Keratinocyte (primary cell): ENCODE measurements at regions not wholly inside any gene's neighbourhood (a gene's known extent, or its start where the extent isn't known, plus 50 kb on each side); places are given as distances from the start of the nearest gene placed in this dataset.

Experiments used
- DNase-seq: peaks from one replicate; pipeline ENCODE4 v3.0.0-alpha.2; 2011; ENCODE audit warnings: low read depth, missing footprints, low spot score
- FAIRE-seq: peaks from 2 replicates; lab custom pipeline; 2011; peaks lifted over from hg19 to GRCh38; lab: Jason Lieb, UNC
- H2AFZ ChIP-seq: 2 replicates; pipeline ENCODE4 v1.6.0; 2012; ENCODE audit warnings: low read length, control low read depth, inconsistent platforms; ENCODE audit not compliant: control insufficient read depth
- H3K27ac ChIP-seq: 2 replicates; pipeline ENCODE4 v1.5.1; 2011; ENCODE audit warnings: low read length; ENCODE audit not compliant: control insufficient read depth, insufficient read depth
- H3K27me3 ChIP-seq: 3 replicates; pipeline ENCODE4 v1.6.0; 2011; ENCODE audit warnings: low read length; ENCODE audit not compliant: control insufficient read depth, insufficient read depth; ENCODE audit errors: extremely low read depth
- H3K36me3 ChIP-seq, 2 experiments: 2 replicates in 1 of 2; 3 replicates in 1 of 2; pipeline ENCODE4 v1.5.1; 2011; ENCODE audit warnings: low read length in 2 of 2, mild to moderate bottlenecking in 1 of 2; ENCODE audit not compliant: control insufficient read depth in 2 of 2, insufficient read depth in 2 of 2; ENCODE audit errors: extremely low read depth in 1 of 2
- H3K4me1 ChIP-seq: 3 replicates; pipeline ENCODE4 v1.5.1; 2011; ENCODE audit warnings: low read length; ENCODE audit not compliant: control insufficient read depth, insufficient read depth; ENCODE audit errors: extremely low read depth
- H3K4me2 ChIP-seq: 3 replicates; pipeline ENCODE4 v1.6.0; 2011; ENCODE audit warnings: low read depth, low read length; ENCODE audit not compliant: control insufficient read depth, insufficient read depth; ENCODE audit errors: extremely low read depth
- H3K4me3 ChIP-seq, 3 experiments: fragments of 200-600 bp in 1 of 3; sonication (generic) in 1 of 3; 2 replicates in 2 of 3; 3 replicates in 1 of 3; pipeline ENCODE4 v1.5.1; 2011 to 2016; ENCODE audit warnings: low read length in 3 of 3, mild to moderate bottlenecking in 3 of 3, control low read depth in 2 of 3, inconsistent platforms in 1 of 3, low read depth in 1 of 3, mixed read lengths in 1 of 3, mixed run types in 1 of 3, moderate library complexity in 1 of 3; ENCODE audit not compliant: control insufficient read depth in 2 of 3, insufficient read depth in 2 of 3; ENCODE audit errors: extremely low read depth in 1 of 3
- H3K79me2 ChIP-seq: 2 replicates; pipeline ENCODE4 v1.6.0; 2012; ENCODE audit warnings: low read length; ENCODE audit not compliant: control insufficient read depth, insufficient read depth
- H3K9ac ChIP-seq: 3 replicates; pipeline ENCODE4 v1.6.0; 2011; ENCODE audit warnings: low read length; ENCODE audit not compliant: control insufficient read depth, insufficient read depth; ENCODE audit errors: extremely low read depth
- H3K9me1 ChIP-seq: 3 replicates; pipeline ENCODE4 v1.6.0; 2011; ENCODE audit warnings: low read length; ENCODE audit not compliant: control insufficient read depth, insufficient read depth; ENCODE audit errors: extremely low read depth
- H3K9me3 ChIP-seq: 2 replicates; pipeline ENCODE4 v1.5.1; 2012; ENCODE audit warnings: low read depth, low read length; ENCODE audit not compliant: control insufficient read depth
- H4K20me1 ChIP-seq: 3 replicates; pipeline ENCODE4 v1.6.0; 2011; ENCODE audit warnings: low read length; ENCODE audit not compliant: control insufficient read depth, insufficient read depth; ENCODE audit errors: extremely low read depth
- EZH2 ChIP-seq: IDR thresholded peaks from one replicate; pipeline ENCODE4 v1.6.1; 2012; ENCODE audit warnings: inconsistent platforms, mild to moderate bottlenecking, low read length, moderate library complexity
- dilution Hi-C: fragments of 300-500 bp; cut with MboI; formaldehyde crosslinking; loops from one replicate; pipeline ENCODE4 v1.7.0; 2020; ENCODE audit warnings: low sequenced_read_pairs; ENCODE audit not compliant: extremely low pct_ligation_motif_present
- TF ChIP-seq, protein P1 (sequence below), 3 experiments: IDR thresholded peaks in 1 of 3; conservative IDR thresholded peaks in 1 of 3; optimal IDR thresholded peaks in 1 of 3; 2 replicates in 2 of 3; 3 replicates in 1 of 3; pipeline versions ENCODE3 to v1.5.1; 2011; ENCODE audit warnings: low read length in 3 of 3, mild to moderate bottlenecking in 3 of 3, moderate library complexity in 2 of 3, control low read depth in 1 of 3, inconsistent platforms in 1 of 3; ENCODE audit not compliant: insufficient read depth in 2 of 3; ENCODE audit errors: extremely low read depth in 1 of 3

DNA sequence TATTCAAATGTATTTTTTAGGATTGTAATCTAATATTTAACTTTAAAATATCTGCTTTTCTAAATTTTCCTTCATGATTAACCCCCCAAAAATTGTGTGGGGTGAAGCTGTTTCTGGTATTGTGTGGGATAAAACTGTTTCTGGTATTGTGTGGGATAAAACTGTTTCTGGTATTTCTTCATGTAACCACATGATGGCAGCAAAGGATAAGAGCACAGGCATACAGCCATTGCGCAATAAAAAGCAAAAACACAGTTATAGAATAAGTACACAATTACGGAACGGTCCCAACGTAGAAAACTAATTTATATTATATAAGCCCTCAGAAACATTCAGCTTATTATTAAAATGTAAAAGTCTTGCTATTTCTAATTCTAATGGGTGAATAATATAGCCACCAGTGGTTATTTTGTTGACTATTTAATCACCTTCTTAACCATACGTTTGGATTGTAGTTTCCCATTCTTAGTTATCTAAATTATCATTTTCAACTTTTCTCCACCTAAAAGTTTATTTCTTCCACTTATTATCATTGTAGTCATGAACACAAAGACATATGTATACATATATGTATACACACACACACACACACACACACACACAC lies 333.9 kb upstream of the FSTL5 start:
- Histone ChIP-seq H4K20me1 (no peaks in the 10 kb centered on the region), H3K79me2 (no peaks in the 10 kb centered on the region), H3K9me1 (no peaks in the 10 kb centered on the region), H3K36me3 (no peaks in the 10 kb centered on the region), H3K9ac (no peak overlapping the region), H3K27me3 (no peaks in the 10 kb centered on the region), H2AFZ (no peak overlapping the region), H3K4me1 (no peaks in the 10 kb centered on the region), H3K4me2 (no peak overlapping the region), H3K9me3 (no peaks in the 10 kb centered on the region), H3K4me3 (no peak overlapping the region), H3K27ac (no peak overlapping the region)
- TF ChIP-seq, protein P1, sequence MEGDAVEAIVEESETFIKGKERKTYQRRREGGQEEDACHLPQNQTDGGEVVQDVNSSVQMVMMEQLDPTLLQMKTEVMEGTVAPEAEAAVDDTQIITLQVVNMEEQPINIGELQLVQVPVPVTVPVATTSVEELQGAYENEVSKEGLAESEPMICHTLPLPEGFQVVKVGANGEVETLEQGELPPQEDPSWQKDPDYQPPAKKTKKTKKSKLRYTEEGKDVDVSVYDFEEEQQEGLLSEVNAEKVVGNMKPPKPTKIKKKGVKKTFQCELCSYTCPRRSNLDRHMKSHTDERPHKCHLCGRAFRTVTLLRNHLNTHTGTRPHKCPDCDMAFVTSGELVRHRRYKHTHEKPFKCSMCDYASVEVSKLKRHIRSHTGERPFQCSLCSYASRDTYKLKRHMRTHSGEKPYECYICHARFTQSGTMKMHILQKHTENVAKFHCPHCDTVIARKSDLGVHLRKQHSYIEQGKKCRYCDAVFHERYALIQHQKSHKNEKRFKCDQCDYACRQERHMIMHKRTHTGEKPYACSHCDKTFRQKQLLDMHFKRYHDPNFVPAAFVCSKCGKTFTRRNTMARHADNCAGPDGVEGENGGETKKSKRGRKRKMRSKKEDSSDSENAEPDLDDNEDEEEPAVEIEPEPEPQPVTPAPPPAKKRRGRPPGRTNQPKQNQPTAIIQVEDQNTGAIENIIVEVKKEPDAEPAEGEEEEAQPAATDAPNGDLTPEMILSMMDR (optimal IDR thresholded peaks at IDR 0.05 in 1 of 3, IDR thresholded peaks at IDR 0.05 in 1 of 3, conservative IDR thresholded peaks at IDR 0.05 in 1 of 3; ENCODE audit: extremely low read depth in 1 of 3, insufficient read depth in 2 of 3, low read length in 3 of 3): peak in 2 of 3 experiments; percentile 48 to 66
- no peak for TF ChIP-seq EZH2
- DNase-seq (no peak), FAIRE-seq (no peak)
- dilution Hi-C loops: no loop called here

DNA sequence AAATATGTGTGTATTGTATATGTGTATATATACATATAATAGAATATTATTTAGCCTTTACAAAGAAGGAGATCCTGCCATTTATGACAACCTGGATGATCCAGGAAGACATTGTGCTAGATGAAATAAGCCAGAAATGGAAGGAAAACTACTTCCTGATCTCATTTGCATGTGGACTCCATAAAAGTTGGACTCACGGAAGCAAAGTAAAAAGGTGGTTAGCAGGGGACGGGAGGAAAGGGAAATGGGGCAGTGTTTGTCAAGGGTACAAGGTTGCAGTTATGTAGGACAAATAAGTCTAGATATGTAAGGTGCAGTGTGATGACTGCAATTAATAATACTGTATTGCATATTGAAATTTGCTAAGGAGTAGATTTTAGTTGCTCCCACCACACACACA lies 331.1 kb upstream of the FSTL5 start:
- Histone ChIP-seq H3K9me1 (no peaks in the 10 kb centered on the region), H3K36me3 (no peaks in the 10 kb centered on the region), H3K9ac (no peak overlapping the region), H2AFZ (no peak overlapping the region), H3K27ac (no peak overlapping the region), H3K9me3 (no peaks in the 10 kb centered on the region), H3K27me3 (no peaks in the 10 kb centered on the region), H3K4me2 (no peak overlapping the region), H3K4me3 (no peak overlapping the region), H3K4me1 (no peaks in the 10 kb centered on the region), H3K79me2 (no peaks in the 10 kb centered on the region), H4K20me1 (no peaks in the 10 kb centered on the region)
- DNase-seq (no peak), FAIRE-seq (no peak)
- dilution Hi-C loops: no loop called here
- TF ChIP-seq EZH2: no peak
- TF ChIP-seq, protein P1 (optimal IDR thresholded peaks at IDR 0.05 in 1 of 3, IDR thresholded peaks at IDR 0.05 in 1 of 3, conservative IDR thresholded peaks at IDR 0.05 in 1 of 3; ENCODE audit: extremely low read depth in 1 of 3, insufficient read depth in 2 of 3, low read length in 3 of 3): no peak
